Neural progenitor cell (in vitro differentiated cells): ENCODE measurements at regions not wholly inside any gene's neighbourhood (a gene's known extent, or its start where the extent isn't known, plus 50 kb on each side); places are given as distances from the start of the nearest gene placed in this dataset.

Experiments
- EZH2 ChIP-seq: fragments of 200-600 bp; sonication (generic); IDR thresholded peaks from 2 replicates; pipeline ENCODE4 v1.6.1; 2017; ENCODE audit warnings: antibody characterized with exemption, mild to moderate bottlenecking, moderate library complexity
- EZH2phosphoT487 ChIP-seq: fragments of 200-600 bp; sonication (generic); IDR thresholded peaks from 2 replicates; pipeline ENCODE4 v1.6.1; 2017; ENCODE audit warnings: antibody characterized with exemption
- TF ChIP-seq, protein P1 (sequence below): fragments of 200-600 bp; sonication (generic); IDR thresholded peaks from 2 replicates; pipeline ENCODE4 v1.5.1; 2017; ENCODE audit warnings: antibody characterized with exemption, mild to moderate bottlenecking

DNA sequence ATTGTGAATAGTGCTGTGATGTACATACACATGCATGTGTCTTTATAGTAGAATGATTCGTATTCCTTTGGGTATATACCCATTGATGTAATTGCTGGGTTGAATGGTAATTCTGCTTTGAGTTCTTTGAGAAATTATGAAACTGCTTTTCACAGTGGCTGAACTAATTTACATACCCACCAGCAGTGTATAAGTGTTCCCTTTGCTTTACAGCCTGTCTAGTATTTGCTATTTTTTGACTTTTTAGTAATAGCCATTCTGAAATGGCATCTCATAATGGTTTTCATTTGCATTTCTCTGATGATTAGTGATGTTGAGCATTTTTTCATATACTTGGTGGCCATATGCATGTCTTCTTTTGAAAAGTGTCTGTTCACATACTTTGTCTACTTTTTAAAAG is 54.5 kb upstream of the FAM78B start:
- TF ChIP-seq, protein P1, sequence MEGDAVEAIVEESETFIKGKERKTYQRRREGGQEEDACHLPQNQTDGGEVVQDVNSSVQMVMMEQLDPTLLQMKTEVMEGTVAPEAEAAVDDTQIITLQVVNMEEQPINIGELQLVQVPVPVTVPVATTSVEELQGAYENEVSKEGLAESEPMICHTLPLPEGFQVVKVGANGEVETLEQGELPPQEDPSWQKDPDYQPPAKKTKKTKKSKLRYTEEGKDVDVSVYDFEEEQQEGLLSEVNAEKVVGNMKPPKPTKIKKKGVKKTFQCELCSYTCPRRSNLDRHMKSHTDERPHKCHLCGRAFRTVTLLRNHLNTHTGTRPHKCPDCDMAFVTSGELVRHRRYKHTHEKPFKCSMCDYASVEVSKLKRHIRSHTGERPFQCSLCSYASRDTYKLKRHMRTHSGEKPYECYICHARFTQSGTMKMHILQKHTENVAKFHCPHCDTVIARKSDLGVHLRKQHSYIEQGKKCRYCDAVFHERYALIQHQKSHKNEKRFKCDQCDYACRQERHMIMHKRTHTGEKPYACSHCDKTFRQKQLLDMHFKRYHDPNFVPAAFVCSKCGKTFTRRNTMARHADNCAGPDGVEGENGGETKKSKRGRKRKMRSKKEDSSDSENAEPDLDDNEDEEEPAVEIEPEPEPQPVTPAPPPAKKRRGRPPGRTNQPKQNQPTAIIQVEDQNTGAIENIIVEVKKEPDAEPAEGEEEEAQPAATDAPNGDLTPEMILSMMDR: no peak
- TF ChIP-seq EZH2phosphoT487: no peak
- no peak for TF ChIP-seq EZH2
